MG63 (cell line): ENCODE measurements at regions not wholly inside any gene's neighbourhood (a gene's known extent, or its start where the extent isn't known, plus 50 kb on each side); places are given as distances from the start of the nearest gene placed in this dataset.

ENCODE experiments used
- DNase-seq: peaks from one replicate; pipeline ENCODE4 v3.0.0-alpha.2; 2020
- H3K27me3 ChIP-seq: fragments of 250-450 bp; sonication (Bioruptor Pico); 2 replicates; pipeline ENCODE4 v1.5.1; 2020; ENCODE audit warnings: mild to moderate bottlenecking, moderate library complexity
- H3K36me3 ChIP-seq: fragments of 250-450 bp; sonication (Bioruptor Pico); 2 replicates; pipeline ENCODE4 v1.5.1; 2020; ENCODE audit warnings: mild to moderate bottlenecking, moderate library complexity
- H3K4me3 ChIP-seq: fragments of 250-450 bp; sonication (Bioruptor Pico); 2 replicates; pipeline ENCODE4 v1.5.1; 2020; ENCODE audit warnings: mild to moderate bottlenecking, moderate library complexity
- H3K9me3 ChIP-seq: fragments of 250-450 bp; sonication (Bioruptor Pico); 2 replicates; pipeline ENCODE4 v1.5.1; 2020; ENCODE audit warnings: mild to moderate bottlenecking, moderate library complexity

DNA sequence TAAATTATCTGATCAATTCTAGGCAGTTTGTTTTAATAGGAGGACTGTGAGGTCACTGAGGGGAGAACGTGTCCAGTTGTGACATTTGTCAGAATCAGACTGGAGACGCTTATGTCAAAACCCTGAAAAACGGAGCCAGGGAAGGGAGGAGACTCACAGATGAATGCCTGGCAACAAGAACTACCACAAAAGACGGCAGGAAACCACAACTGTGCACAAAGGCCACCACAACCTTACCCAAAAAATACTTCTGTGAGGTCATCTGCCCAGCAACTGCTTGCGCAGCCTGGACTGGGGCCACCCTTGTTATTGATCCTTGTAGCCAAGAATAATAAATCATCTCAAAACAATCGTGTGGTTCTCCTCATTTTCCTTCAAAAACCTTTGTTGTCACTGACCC is 173.0 kb upstream of the ALKAL2 start:
- no peak overlapping the region for H3K4me3 ChIP-seq
- no peaks in the 10 kb centered on the region; the same call in 1 of the 2 replicates for H3K27me3 ChIP-seq
- H3K36me3 ChIP-seq = no peaks in the 10 kb centered on the region
- peak; percentile 9 for DNase-seq
- H3K9me3 ChIP-seq = no peaks in the 10 kb centered on the region

DNA sequence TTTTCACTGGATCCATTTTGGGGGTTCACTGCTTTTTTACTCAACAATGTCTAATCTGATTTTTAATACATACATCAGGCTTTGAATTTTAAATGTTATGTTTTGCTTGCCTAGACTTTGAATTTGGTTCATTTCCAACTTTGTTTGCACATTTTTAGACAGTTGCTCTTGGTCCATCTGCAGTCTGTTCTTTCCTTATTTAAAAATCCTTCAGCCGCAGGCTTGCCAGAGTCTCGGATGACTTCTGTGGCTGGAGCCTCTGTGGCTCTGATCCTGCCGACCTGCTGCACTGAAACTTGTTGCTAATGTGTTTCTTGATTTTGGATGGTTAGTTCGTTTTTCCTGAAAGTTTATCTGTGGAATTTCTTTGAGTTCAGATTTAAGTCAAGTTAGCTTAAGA is 172.0 kb upstream of the ALKAL2 start:
- H3K9me3 ChIP-seq = no peaks in the 10 kb centered on the region
- H3K36me3 ChIP-seq = no peaks in the 10 kb centered on the region
- no peaks in the 10 kb centered on the region; the same call in 1 of the 2 replicates for H3K27me3 ChIP-seq
- no peak overlapping the region for H3K4me3 ChIP-seq
- DNase-seq = no peak

DNA sequence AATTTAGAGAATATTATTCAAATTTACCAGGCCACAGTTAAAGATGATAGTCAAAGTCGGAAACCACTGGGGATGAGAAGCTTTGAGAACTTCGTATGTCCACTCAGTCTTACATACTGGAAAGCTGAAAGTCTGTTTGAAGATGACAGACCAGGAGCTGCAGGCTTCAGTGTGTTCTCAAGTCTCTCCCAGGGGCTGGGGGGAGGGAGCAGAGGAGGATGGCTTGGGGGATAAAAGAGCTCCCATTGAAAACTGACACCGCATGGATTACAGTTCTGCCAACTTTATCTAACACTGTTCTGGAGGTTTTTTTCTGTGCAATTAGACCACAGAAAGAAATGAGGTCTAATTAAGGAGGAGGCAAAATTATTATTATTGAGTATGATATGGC is 170.5 kb upstream of the ALKAL2 start:
- H3K4me3 ChIP-seq = no peak overlapping the region
- no peaks in the 10 kb centered on the region for H3K36me3 ChIP-seq
- H3K27me3 ChIP-seq = no peaks in the 10 kb centered on the region; the same call in 1 of the 2 replicates
- no peak for DNase-seq
- H3K9me3 ChIP-seq = no peaks in the 10 kb centered on the region

DNA sequence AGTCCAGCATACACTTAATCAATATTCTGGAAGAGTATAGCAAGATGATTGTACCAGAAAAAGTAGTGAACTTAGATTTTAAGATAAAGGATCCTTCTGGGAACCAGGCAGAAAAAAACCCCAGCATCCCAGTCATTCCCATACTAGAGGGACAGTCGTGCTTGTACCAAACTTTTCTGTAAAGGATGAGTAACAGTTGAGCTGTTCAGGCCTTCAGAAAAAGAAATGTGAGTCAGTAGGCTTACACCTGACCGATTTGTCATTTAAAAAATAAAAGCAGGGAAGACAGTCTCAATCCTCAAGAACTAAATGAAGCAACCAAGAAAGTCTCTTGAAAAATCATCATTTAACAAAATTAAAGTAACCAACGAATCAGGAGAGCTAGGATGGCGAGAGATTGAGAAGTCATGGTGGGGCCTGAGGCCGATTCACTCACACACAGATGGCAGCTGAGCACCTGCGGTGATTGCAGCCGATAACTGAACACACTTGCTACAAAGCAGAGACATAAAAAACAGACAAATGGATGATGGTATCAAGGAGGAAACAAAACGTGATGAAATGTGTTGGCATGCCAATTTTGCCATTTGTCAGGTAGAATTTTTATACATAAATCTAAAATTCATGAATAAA is 170.0 kb upstream of the ALKAL2 start:
- Histone ChIP-seq H3K36me3 (no peaks in the 10 kb centered on the region), H3K9me3 (no peaks in the 10 kb centered on the region), H3K4me3 (no peak overlapping the region), H3K27me3 (no peaks in the 10 kb centered on the region; the same call in 1 of the 2 replicates)
- DNase-seq = no peak

DNA sequence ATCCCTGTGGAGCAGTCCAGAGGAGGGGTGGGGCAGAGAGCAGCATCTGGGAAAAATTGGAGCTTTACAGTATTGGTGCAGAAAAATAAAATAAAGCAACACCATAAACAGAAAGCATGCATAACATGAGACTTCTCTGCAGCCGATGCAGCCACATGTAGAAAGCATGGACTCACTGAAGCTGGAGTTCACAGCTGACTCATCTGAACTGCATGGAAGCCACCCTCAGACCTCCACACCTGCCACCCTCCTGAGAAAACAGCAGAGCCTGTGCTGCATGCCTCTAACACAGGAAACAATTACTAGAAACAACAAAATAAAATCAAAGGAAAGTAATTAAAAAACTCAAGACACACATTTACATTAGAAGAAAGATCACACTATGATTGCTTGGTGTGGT is 169.4 kb upstream of the ALKAL2 start:
- H3K9me3 ChIP-seq = no peaks in the 10 kb centered on the region
- H3K36me3 ChIP-seq = no peaks in the 10 kb centered on the region
- no peaks in the 10 kb centered on the region; the same call in 1 of the 2 replicates for H3K27me3 ChIP-seq
- no peak for DNase-seq
- no peak overlapping the region for H3K4me3 ChIP-seq

DNA sequence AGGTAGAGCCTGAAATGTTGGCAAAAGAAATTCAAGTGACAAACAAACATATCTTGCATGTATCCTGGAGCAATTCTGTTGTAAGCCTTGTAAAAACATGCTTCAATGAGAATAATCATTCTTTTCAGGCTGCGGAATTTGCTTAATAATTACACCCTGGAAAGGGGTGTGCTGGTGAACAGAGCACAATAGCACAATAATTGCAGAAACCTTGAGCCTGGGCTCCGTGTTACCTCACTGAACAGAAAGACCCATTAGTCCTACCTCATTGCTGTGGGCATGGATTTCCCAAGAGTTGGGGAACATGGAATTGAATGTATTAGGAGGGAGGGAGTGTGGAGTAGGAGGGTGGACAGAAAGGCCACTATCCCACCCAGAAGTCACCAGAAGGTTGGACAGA is 168.0 kb upstream of the ALKAL2 start:
- DNase-seq = no peak
- Histone ChIP-seq H3K36me3 (no peaks in the 10 kb centered on the region), H3K4me3 (no peak overlapping the region), H3K27me3 (no peaks in the 10 kb centered on the region; the same call in 1 of the 2 replicates), H3K9me3 (no peaks in the 10 kb centered on the region)

DNA sequence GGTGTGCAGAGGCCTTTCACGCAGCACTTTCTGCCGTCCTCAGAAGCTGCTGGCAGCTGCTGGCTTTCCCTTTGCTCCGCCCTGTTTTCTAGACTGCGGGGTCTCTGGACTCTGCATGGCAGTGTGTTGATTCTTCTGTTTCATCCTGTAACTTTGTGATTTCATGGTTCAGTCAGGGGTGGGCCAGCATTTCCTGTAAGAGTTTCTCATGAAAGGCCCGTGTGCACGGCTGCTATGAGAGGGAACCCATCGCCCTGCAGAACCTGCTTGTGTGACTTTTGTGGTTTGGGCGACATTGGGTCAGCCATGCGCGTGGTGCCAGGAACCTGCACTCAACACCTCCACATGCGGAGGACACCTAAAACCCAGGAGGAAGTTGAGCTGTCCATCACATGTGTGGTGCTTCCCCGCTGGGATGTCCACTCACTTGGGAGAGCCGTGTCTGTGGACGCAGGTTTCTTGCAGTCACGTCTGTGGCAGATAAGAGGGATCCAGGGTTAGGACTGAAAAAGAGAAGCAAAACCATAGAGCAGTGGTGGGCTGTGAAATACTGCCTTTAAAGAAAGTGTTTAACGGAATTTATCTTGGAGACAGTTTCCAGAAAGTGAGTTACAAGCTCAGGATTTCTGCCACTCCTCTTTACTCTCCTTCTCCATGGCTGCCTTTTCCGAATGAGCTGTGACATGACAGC is 167.3 kb upstream of the ALKAL2 start:
- H3K4me3 ChIP-seq = no peak overlapping the region
- no peak for DNase-seq
- no peaks in the 10 kb centered on the region for H3K27me3 ChIP-seq
- H3K36me3 ChIP-seq = no peaks in the 10 kb centered on the region
- H3K9me3 ChIP-seq = no peaks in the 10 kb centered on the region

DNA sequence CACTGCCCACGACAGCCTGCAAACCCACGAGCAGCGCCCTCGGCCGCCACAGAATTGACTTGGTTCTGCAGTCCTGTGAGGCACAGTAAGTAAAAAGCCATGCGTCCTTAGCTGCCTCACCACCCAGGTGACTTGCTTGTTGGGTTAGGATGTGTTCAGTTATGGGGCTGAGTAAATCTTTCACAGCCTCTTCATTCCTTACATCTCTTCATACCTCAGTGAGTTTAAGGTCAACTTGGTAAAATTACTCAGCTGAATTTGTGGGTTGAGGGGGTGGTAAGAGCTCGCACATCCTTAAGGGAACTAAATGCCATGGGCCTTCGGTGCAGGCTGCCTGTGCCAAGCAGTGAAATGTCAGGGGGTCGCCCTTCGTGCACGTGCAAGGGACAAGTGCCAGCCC is 165.2 kb upstream of the ALKAL2 start:
- H3K27me3 ChIP-seq = no peaks in the 10 kb centered on the region
- no peak overlapping the region for H3K4me3 ChIP-seq
- DNase-seq = no peak
- no peaks in the 10 kb centered on the region for H3K36me3 ChIP-seq
- H3K9me3 ChIP-seq = no peaks in the 10 kb centered on the region

DNA sequence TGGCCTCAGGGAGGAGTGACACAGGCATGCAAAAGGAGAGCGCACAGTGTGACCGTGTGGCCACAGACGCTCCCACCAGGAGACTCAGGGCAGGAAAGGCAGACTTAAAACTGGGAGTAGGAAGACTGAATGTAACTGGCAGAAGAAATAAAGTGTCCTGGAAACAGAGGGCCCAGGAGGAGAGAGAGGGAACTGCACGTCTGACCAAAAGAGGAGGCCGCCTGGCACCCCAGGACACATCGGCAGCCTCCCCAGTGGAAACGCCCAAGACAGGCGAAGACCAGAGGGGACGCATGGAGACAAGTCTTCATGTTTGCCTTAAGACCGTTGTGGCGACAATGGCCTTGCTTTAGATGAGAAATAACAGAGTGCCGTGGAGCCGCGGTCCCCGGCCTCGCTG is 163.6 kb upstream of the ALKAL2 start:
- DNase-seq = no peak
- Histone ChIP-seq H3K9me3 (no peaks in the 10 kb centered on the region), H3K4me3 (no peak overlapping the region), H3K27me3 (no peaks in the 10 kb centered on the region), H3K36me3 (no peaks in the 10 kb centered on the region)

DNA sequence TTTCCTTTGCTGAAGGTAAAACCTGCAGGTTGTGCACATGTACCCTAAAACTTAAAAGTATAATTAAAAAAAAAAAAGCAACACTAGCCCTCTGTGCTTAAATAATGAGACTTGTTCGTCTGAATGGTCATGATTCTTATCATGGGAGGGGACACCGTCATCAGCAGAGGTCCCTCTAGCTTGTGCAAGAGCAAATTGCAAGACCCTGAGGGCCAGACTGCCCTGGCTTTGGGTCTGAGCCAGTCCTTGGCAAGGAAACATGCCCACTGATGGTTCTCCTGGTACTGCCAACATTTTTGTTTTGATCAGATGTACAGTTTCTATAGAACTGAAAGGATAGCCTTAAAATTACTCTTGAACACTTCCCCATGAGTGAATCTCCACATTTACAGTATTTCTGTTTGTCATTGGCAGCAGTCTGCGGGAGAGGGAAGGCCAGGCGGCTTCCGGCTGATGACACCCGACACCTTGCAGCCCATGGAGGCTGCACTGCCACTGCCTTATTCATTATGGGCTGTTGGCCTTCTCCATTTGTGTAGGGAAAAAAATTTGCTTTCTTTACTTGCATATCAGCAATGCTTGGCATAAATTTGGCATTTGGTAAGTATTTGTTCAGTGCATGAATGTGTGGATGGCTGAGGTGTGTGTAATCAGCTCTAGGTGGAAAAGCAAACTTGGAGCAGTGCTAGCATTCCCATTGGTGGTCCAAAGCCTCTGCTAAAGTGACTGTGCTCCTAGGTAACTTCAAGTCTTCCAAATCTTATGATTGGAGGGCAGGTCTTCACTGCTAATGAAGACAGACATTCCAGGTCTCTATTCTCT is 161.6 kb upstream of the ALKAL2 start:
- Histone ChIP-seq H3K4me3 (no peak overlapping the region), H3K9me3 (no peaks in the 10 kb centered on the region), H3K27me3 (no peaks in the 10 kb centered on the region), H3K36me3 (no peaks in the 10 kb centered on the region)
- no peak for DNase-seq

DNA sequence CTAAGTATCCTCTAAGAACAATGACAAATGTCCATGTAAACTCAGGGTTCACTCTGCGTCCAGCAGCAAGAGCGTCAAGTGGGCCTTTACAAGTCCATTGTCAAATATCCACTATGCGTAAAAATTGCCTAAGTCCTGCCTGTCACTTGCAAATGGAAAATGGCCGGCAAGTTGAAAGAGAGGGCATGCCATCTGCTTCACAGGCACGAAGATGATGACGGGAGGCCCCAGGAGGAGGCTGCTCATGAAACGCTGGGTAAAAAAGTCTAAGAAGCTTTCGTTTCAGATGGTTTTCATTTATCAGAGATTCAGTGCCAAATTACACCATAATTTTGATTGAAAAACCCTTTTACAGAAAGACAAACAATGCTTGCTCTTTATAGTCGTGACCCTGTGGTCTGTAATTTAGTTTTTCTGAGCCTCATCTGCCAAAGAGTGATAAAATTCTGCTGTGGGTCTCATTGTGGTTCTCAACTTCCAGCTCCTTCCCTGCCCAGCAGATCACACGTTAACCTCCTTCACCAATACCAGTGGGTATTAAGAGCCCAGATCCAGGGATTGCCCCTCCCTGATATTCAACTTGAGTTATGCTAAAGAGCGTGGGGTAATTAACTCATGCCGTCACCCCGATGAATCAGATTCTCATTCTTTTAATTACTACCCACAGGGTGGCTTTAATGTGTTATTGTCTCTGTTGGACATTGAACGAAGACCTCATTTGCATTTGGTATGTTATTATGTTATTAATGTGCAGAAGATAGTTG is 160.2 kb upstream of the ALKAL2 start:
- Histone ChIP-seq H3K9me3 (no peaks in the 10 kb centered on the region), H3K36me3 (no peaks in the 10 kb centered on the region), H3K27me3 (no peaks in the 10 kb centered on the region), H3K4me3 (no peak overlapping the region)
- DNase-seq = no peak

DNA sequence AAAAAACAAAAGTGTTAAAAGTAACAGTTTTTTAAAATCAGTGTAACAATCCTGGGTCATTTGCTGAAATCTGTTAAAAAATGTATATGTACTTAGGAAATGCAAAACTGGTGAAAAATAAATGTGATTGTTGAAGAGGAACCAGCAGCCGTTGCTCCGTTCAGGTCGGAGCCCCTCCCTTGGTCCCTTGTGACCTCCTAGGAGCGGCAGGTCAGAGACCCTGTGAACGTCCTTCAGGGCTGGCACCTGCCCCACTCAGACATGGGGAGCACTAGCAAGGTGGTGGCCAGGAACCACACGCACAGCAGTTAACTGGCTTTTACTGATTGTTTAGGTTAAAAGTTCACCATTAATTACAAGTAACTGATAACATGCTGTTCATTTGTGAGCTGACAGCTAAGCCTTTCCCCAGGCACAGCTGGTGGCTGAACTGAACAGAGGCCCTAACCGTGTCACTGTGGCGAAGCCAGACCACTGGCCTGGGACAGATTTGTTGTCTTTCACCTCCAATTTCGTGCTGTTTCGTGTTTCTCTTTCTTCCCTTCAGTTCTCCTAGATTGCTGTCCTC is 159.2 kb upstream of the ALKAL2 start:
- Histone ChIP-seq H3K9me3 (no peaks in the 10 kb centered on the region), H3K4me3 (no peak overlapping the region), H3K27me3 (no peaks in the 10 kb centered on the region), H3K36me3 (no peaks in the 10 kb centered on the region)
- no peak for DNase-seq

DNA sequence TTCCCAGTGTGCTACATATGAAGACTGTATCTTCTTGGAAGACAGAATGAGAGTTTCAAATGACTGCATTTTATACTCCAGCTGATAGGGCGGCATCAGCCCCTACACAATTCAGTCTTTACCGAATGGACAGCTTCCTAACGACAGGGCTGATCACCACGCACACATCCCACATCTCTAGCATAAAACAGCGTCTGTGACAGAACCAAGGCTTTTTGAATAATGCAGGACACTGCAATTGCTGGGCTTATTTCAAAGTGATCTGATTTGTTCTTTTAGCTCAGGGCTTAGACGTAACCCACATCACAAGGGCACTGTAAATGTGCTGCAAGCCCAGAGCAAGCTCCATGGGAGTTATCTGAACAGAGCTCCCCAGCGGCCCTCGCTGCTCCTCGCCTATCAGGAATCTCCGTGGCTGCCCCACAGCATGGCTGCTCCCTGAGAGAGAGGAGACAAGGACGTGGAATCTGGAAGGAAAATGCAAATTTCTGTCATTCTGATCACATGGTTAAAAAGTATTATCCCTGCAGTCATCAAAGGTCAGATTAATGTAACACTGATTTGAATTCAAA is 158.5 kb upstream of the ALKAL2 start:
- H3K9me3 ChIP-seq = no peaks in the 10 kb centered on the region
- no peak for DNase-seq
- no peaks in the 10 kb centered on the region for H3K36me3 ChIP-seq
- H3K27me3 ChIP-seq = no peaks in the 10 kb centered on the region
- H3K4me3 ChIP-seq = no peak overlapping the region

DNA sequence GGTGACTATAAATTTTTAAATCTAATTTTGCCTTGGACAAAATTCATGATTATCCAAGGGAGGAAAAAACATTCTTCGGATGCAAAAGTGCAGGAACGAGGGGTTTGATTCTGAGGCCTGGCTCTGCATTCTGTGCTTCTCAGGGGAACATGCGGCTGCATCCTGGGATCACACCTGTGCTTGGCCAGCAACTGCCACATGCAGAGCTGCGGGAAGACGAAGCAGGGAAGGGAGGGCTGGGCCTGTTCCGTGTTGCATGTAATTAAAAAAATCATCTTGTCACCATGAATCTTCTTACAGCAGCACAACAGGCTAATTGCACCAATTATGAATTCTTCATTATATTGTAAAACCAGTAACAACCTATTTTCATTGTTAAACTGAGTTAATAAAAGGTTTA is 158.0 kb upstream of the ALKAL2 start:
- Histone ChIP-seq H3K27me3 (no peaks in the 10 kb centered on the region), H3K9me3 (no peaks in the 10 kb centered on the region), H3K36me3 (no peaks in the 10 kb centered on the region), H3K4me3 (no peak overlapping the region)
- DNase-seq = no peak

DNA sequence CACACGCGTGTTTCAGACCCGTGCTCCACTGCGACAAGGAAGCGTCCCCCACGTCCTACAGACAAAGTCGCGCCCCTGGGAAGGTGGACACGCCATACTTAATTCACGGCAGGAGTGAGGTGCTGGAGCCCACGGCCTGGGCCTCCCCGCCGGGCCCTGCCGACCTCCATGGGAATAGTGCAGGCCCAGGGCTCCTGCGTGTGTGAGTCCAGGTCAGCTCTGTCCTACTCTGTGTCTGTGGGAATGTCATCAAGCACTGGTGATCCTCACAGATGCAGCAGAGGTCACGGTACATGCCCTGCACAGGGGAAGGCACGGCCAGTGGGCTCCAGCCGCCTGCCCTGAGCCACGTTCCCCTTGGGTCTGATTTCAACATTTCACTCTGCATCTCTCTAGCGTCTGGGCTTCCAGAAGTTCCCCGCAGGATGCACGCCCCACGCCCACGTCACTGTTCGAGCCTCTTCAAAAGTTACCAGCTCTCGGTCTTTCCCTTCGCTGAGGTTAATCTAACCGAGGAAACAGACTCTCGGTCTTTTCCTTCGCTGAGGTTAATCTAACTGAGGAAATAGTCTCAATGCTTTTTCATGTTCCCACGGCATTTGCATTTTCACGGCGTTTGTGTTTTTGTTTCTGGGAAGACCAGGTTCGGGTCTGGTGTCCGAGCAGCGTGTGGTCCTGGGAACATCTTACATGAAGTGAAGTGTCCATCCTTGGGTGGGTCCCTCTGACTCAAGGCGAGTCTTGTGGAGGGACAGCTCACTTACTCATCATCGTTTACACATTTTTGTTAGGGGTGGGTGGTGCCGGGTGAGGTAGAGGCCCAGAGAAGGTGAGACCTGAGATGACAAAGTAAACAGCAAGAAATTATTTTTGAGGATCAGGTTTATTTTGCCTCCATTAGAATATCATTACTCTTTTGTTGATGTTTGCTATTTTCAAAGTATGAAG is 157.3 kb upstream of the ALKAL2 start:
- Histone ChIP-seq H3K36me3 (no peaks in the 10 kb centered on the region), H3K9me3 (no peaks in the 10 kb centered on the region), H3K27me3 (no peaks in the 10 kb centered on the region), H3K4me3 (no peak overlapping the region)
- no peak for DNase-seq
